NB4 (cell line): ENCODE measurements at regions not wholly inside any gene's neighbourhood (a gene's known extent, or its start where the extent isn't known, plus 50 kb on each side); places are given as distances from the start of the nearest gene placed in this dataset.

ENCODE experiments used
- MYC ChIP-seq: IDR thresholded peaks from 2 replicates; pipeline ENCODE4 v1.6.1; 2011; ENCODE audit warnings: low read depth, low read length
- POLR2A ChIP-seq: IDR thresholded peaks from 2 replicates; pipeline ENCODE4 v1.6.1; 2011; ENCODE audit warnings: mild to moderate bottlenecking; ENCODE audit not compliant: insufficient read length; ENCODE audit errors: extremely low read depth
- TF ChIP-seq, protein P1 (sequence below): IDR thresholded peaks from one replicate; pipeline ENCODE4 v1.5.1; 2012; ENCODE audit warnings: low read depth, low read length

DNA sequence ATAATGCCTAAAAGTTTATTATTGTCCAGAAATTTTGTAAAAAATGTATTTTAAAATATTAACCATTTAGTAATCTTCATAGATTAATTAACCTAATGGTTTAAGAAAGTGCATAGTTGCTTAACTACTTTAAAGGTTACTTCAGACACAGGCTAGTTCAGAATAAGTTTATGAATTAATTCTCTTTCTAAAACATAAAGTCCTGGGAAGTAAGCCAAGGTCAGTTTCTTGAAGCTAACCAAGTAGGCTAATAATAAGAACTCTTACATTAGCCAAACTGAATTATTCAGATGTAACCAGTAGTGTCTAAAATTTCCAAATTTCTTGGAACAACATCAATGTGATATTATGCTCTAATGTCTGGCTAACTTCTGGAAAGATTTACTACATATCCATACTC, 790.4 kb downstream of the NCAM2 start:
- TF ChIP-seq, protein P1, sequence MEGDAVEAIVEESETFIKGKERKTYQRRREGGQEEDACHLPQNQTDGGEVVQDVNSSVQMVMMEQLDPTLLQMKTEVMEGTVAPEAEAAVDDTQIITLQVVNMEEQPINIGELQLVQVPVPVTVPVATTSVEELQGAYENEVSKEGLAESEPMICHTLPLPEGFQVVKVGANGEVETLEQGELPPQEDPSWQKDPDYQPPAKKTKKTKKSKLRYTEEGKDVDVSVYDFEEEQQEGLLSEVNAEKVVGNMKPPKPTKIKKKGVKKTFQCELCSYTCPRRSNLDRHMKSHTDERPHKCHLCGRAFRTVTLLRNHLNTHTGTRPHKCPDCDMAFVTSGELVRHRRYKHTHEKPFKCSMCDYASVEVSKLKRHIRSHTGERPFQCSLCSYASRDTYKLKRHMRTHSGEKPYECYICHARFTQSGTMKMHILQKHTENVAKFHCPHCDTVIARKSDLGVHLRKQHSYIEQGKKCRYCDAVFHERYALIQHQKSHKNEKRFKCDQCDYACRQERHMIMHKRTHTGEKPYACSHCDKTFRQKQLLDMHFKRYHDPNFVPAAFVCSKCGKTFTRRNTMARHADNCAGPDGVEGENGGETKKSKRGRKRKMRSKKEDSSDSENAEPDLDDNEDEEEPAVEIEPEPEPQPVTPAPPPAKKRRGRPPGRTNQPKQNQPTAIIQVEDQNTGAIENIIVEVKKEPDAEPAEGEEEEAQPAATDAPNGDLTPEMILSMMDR, result no peak
- TF ChIP-seq POLR2A (no peak), MYC (no peak)
